Kidney (tissue), 13 donors: ENCODE measurements at regions not wholly inside any gene's neighbourhood (a gene's known extent, or its start where the extent isn't known, plus 50 kb on each side); places are given as distances from the start of the nearest gene placed in this dataset.

Experiments used
- DNase-seq, 5 donors: peaks; one replicate each; pipeline ENCODE4 v3.0.0-alpha.2; 2013 to 2020
- FAIRE-seq: peaks from 2 replicates; lab custom pipeline; 2012; peaks lifted over from hg19 to GRCh38; lab: Jason Lieb, UNC
- H3K27ac ChIP-seq, 2 donors: one replicate each; pipeline ENCODE4 v1.7.0; 2013; ENCODE audit warnings: low read depth in 2 of 2, low read length in 2 of 2, inconsistent platforms in 1 of 2
- H3K27me3 ChIP-seq: one replicate; pipeline ENCODE4 v1.7.1; 2013; ENCODE audit warnings: low read length, inconsistent platforms; ENCODE audit not compliant: control insufficient read depth, insufficient read depth
- H3K36me3 ChIP-seq, 3 donors: one replicate each; pipeline versions ENCODE4 v1.7.0 to v1.7.1; 2013; ENCODE audit warnings: low read length in 3 of 3, control low read depth in 1 of 3, inconsistent platforms in 1 of 3; ENCODE audit not compliant: insufficient read depth in 3 of 3, control insufficient read depth in 2 of 3
- H3K4me1 ChIP-seq, 3 donors: one replicate each; pipeline versions ENCODE4 v1.7.0 to v1.7.1; 2013; ENCODE audit warnings: low read length in 3 of 3, inconsistent platforms in 1 of 3, low read depth in 1 of 3; ENCODE audit not compliant: control insufficient read depth in 2 of 3, insufficient read depth in 2 of 3
- H3K4me3 ChIP-seq, 3 donors: one replicate each; pipeline versions ENCODE4 v1.7.0 to v1.8.1; 2013; ENCODE audit warnings: low read length in 3 of 3, control low read depth in 1 of 3, inconsistent platforms in 1 of 3
- H3K9ac ChIP-seq, 3 donors: one replicate each; pipeline versions ENCODE4 v1.7.0 to v1.7.1; 2013; ENCODE audit warnings: low read length in 3 of 3, control low read depth in 1 of 3, inconsistent platforms in 1 of 3
- H3K9me3 ChIP-seq, 3 donors: one replicate each; pipeline versions ENCODE4 v1.7.0 to v1.7.1; 2013; ENCODE audit warnings: low read length in 3 of 3, control low read depth in 1 of 3, inconsistent platforms in 1 of 3; ENCODE audit not compliant: control insufficient read depth in 2 of 3, insufficient read depth in 1 of 3
- CTCF ChIP-seq: IDR thresholded peaks from 3 replicates; pipeline ENCODE4 v1.5.1; 2012; ENCODE audit warnings: mild to moderate bottlenecking, moderate library complexity, borderline replicate concordance; ENCODE audit not compliant: insufficient read depth; ENCODE audit errors: extremely low read depth
- intact Hi-C: fragments of 100-400 bp; cut with DNase I; formaldehyde crosslinking; loops from one replicate; pipeline ENCODE4 v1.11.1; 2022
- donor health status: control.
- donor health status: control.
- donor health status: control.
- donor health status: control.
- donor health status: control.
- donor health status: DM: yes; HTN: yes; CAD: no.
- donor health status: Normal renal cell carcinoma (clear cell type).

- intact Hi-C loops: no loop called here
- TF ChIP-seq CTCF: no peak
- no peak overlapping the region for H3K4me3 ChIP-seq
Observed at GRCh38 chrX:30992381-30992904, 79.4 kb downstream of the FTHL17 start.

GRCh38 chrX:30990361-30990760 is 81.5 kb downstream of the FTHL17 start:
- H3K27ac ChIP-seq: no peak overlapping the region
- H3K4me1 ChIP-seq: no peaks in the 10 kb centered on the region
- no peaks in the 10 kb centered on the region for H3K9me3 ChIP-seq
- FAIRE-seq (peak; percentile 80), DNase-seq (peak in 1 of 5 donors; percentile 7)
- H3K36me3 ChIP-seq: no peaks in the 10 kb centered on the region
- TF ChIP-seq CTCF: no peak
- H3K9ac ChIP-seq: no peak overlapping the region
- H3K4me3 ChIP-seq: no peak overlapping the region
- no peaks in the 10 kb centered on the region for H3K27me3 ChIP-seq
- intact Hi-C loops: no loop called here

More at GRCh38 chrX:30992381-30992904, 79.4 kb downstream of the FTHL17 start:
- DNase-seq: peak in 2 of 5 donors; percentile 27 to 62
- H3K36me3 ChIP-seq: no peaks in the 10 kb centered on the region
- no peaks in the 10 kb centered on the region for H3K27me3 ChIP-seq
- H3K9ac ChIP-seq: no peak overlapping the region
- no peak overlapping the region for H3K27ac ChIP-seq
- no peaks in the 10 kb centered on the region for H3K9me3 ChIP-seq
- no peak for FAIRE-seq
- no peaks in the 10 kb centered on the region for H3K4me1 ChIP-seq

GRCh38 chrX:30982467-30982866 is 89.4 kb downstream of the FTHL17 start:
- Histone ChIP-seq H3K27me3 (no peaks in the 10 kb centered on the region), H3K9ac (no peak overlapping the region), H3K9me3 (no peaks in the 10 kb centered on the region), H3K36me3 (no peaks in the 10 kb centered on the region), H3K4me3 (no peak overlapping the region), H3K4me1 (no peaks in the 10 kb centered on the region), H3K27ac (no peak overlapping the region)
- no peak for TF ChIP-seq CTCF
- intact Hi-C loops: no loop called here
- FAIRE-seq: no peak
- DNase-seq: no peak

- no peaks in the 10 kb centered on the region for H3K27me3 ChIP-seq
- no peak overlapping the region for H3K9ac ChIP-seq
- no peak for TF ChIP-seq CTCF
- intact Hi-C loops: no loop called here
- no peaks in the 10 kb centered on the region for H3K9me3 ChIP-seq
- DNase-seq (no peak), FAIRE-seq (no peak)
- no peak overlapping the region for H3K4me3 ChIP-seq
- no peaks in the 10 kb centered on the region for H3K36me3 ChIP-seq
- no peaks in the 10 kb centered on the region for H3K4me1 ChIP-seq
- no peak overlapping the region for H3K27ac ChIP-seq
Observed at GRCh38 chrX:30981968-30982367, 89.9 kb downstream of the FTHL17 start.
